Fibroblast of lung (primary cell): ENCODE measurements at regions not wholly inside any gene's neighbourhood (a gene's known extent, or its start where the extent isn't known, plus 50 kb on each side); places are given as distances from the start of the nearest gene placed in this dataset.

ENCODE experiments used
- DNase-seq, 2 donors: peaks; one replicate each; pipeline versions ENCODE4 v3.0.0 to v3.0.0-alpha.2; 2010; ENCODE audit warnings: low read depth in 2 of 2
- H2AFZ ChIP-seq: 2 replicates; pipeline ENCODE4 v1.5.1; 2012; ENCODE audit warnings: low read length, control low read depth, inconsistent platforms
- H3K27ac ChIP-seq: 2 replicates; pipeline ENCODE4 v1.5.1; 2011; ENCODE audit warnings: low read length, control low read depth; ENCODE audit not compliant: insufficient read depth
- H3K27me3 ChIP-seq: 2 replicates; pipeline ENCODE4 v1.5.1; 2011; ENCODE audit warnings: mild to moderate bottlenecking, low read length; ENCODE audit not compliant: control insufficient read depth, insufficient read depth
- H3K36me3 ChIP-seq: 2 replicates; pipeline ENCODE4 v1.5.1; 2011; ENCODE audit warnings: low read length; ENCODE audit not compliant: control insufficient read depth, insufficient read depth
- H3K4me1 ChIP-seq: 2 replicates; pipeline ENCODE4 v1.5.1; 2011; ENCODE audit warnings: low read length; ENCODE audit not compliant: control insufficient read depth, insufficient read depth; ENCODE audit errors: extremely low read depth
- H3K4me2 ChIP-seq: 2 replicates; pipeline ENCODE4 v1.5.1; 2011; ENCODE audit warnings: low read length, control low read depth; ENCODE audit not compliant: insufficient read depth; ENCODE audit errors: extremely low read depth
- H3K4me3 ChIP-seq, 4 experiments: fragments of 200-600 bp in 1 of 4; sonication (generic) in 1 of 4; replicated peaks in 1 of 4; 2 replicates each; pipeline ENCODE4 v1.5.1; 2011 to 2016; ENCODE audit warnings: low read length in 4 of 4, low read depth in 3 of 4, mild to moderate bottlenecking in 3 of 4, control low read depth in 2 of 4, inconsistent platforms in 1 of 4, mixed read lengths in 1 of 4; ENCODE audit not compliant: insufficient read depth in 1 of 4; ENCODE audit errors: control extremely low read depth in 1 of 4
- H3K79me2 ChIP-seq: 2 replicates; pipeline ENCODE4 v1.5.1; 2012; ENCODE audit warnings: mild to moderate bottlenecking, low read length, inconsistent platforms; ENCODE audit not compliant: control insufficient read depth, insufficient read depth
- H3K9ac ChIP-seq: 2 replicates; pipeline ENCODE4 v1.5.1; 2011; ENCODE audit warnings: mild to moderate bottlenecking, low read length, control low read depth; ENCODE audit not compliant: insufficient read depth
- H3K9me3 ChIP-seq: 2 replicates; pipeline ENCODE4 v1.5.1; 2012; ENCODE audit warnings: low read depth, low read length; ENCODE audit not compliant: control insufficient read depth, insufficient read depth
- H4K20me1 ChIP-seq: 2 replicates; pipeline ENCODE4 v1.5.1; 2011; ENCODE audit warnings: low read length; ENCODE audit not compliant: control insufficient read depth, insufficient read depth; ENCODE audit errors: extremely low read depth
- CTCF ChIP-seq, 2 donors: IDR thresholded peaks in 1 of 2; conservative IDR thresholded peaks in 1 of 2; 1 replicate in 1 of 2; 2 replicates in 1 of 2; pipeline ENCODE4 v1.5.1; 2011 to 2012; ENCODE audit warnings: low read length in 2 of 2, control low read depth in 1 of 2, inconsistent platforms in 1 of 2, low read depth in 1 of 2, mild to moderate bottlenecking in 1 of 2
- EZH2 ChIP-seq: IDR thresholded peaks from 2 replicates; pipeline ENCODE4 v1.5.1; 2012; ENCODE audit warnings: low read length, control low read depth, mild to moderate bottlenecking; ENCODE audit errors: missing control alignments

DNA sequence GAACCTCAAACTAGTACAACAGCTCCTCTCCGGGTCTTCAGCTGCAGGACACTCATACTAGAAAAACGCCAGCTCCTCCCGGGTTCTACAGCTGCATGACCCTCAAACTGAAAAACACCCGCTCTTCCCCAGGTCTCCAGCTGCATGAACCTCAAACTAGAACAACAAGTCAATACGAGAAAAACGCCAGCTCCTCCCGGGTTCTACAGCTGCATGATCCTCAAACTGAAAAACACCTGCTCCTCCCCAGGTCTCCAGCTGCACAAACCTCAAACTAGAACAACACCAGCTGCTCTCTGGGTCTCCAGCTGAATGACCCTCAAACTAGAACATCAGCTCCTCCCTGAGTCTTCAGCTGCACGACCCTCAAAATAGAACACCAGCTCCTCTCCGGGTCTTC lies 315.0 kb upstream of the TFPI start:
- TF ChIP-seq CTCF (conservative IDR thresholded peaks at IDR 0.05 in 1 of 2, IDR thresholded peaks at IDR 0.05 in 1 of 2; ENCODE audit: low read depth in 1 of 2, low read length in 2 of 2) (no peak), EZH2 (no peak)
- no peak overlapping the region for H3K4me3 ChIP-seq
- DNase-seq: no peak
- no peak overlapping the region for H2AFZ ChIP-seq
- H3K4me2 ChIP-seq: no peak overlapping the region
- no peaks in the 10 kb centered on the region for H3K79me2 ChIP-seq
- H3K9me3 ChIP-seq: no peaks in the 10 kb centered on the region
- no peaks in the 10 kb centered on the region for H3K4me1 ChIP-seq
- H4K20me1 ChIP-seq: no peaks in the 10 kb centered on the region
- H3K27me3 ChIP-seq: no peaks in the 10 kb centered on the region
- no peaks in the 10 kb centered on the region for H3K36me3 ChIP-seq
- H3K9ac ChIP-seq: no peak overlapping the region
- no peak overlapping the region for H3K27ac ChIP-seq

DNA sequence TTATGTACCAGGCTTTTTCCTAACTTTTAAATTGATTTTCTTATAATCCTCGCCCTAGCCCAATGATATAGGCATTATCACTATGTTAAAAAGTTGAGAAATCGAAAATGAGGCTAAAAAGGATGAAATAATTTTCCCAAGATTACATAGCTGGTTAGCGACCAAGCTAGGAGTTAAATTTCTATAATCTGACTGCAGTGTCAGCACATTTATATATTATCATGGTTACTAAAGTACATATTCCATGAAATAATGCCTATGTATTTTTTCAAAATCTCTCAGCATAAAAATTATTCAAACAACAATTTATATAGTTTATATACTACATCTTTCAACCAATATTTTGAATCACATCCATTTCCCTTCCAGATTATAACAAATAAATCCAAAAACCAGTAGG lies 317.3 kb upstream of the TFPI start:
- H3K27me3 ChIP-seq: no peaks in the 10 kb centered on the region
- no peak overlapping the region for H3K4me2 ChIP-seq
- H2AFZ ChIP-seq: no peak overlapping the region
- no peaks in the 10 kb centered on the region for H3K4me1 ChIP-seq
- no peak for TF ChIP-seq CTCF (conservative IDR thresholded peaks at IDR 0.05 in 1 of 2, IDR thresholded peaks at IDR 0.05 in 1 of 2; ENCODE audit: low read depth in 1 of 2, low read length in 2 of 2)
- no peak for TF ChIP-seq EZH2
- H3K36me3 ChIP-seq: no peaks in the 10 kb centered on the region
- H3K27ac ChIP-seq: no peak overlapping the region
- H3K79me2 ChIP-seq: no peaks in the 10 kb centered on the region
- no peaks in the 10 kb centered on the region for H4K20me1 ChIP-seq
- DNase-seq: no peak
- no peak overlapping the region for H3K9ac ChIP-seq
- no peak overlapping the region for H3K4me3 ChIP-seq
- H3K9me3 ChIP-seq: no peaks in the 10 kb centered on the region

DNA sequence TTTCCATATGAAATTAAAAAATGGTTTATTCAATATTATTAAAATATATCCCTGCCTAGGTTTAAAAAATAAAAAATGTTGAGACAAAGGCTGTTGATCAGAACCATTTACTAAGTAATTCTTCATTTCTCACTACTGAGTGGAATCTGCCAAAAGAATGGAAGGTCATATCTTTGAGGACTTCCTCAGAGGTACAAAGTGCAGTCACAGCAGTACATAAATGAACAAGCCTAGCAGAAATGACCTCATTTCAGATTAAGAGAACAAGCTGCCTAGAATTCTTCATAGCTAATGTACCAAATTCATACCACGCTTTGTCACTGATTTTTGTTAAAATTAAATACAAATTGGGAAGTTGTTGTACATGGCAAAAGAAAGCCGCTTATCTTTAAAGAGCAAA lies 318.9 kb upstream of the TFPI start:
- no peak for TF ChIP-seq CTCF (conservative IDR thresholded peaks at IDR 0.05 in 1 of 2, IDR thresholded peaks at IDR 0.05 in 1 of 2; ENCODE audit: low read depth in 1 of 2, low read length in 2 of 2)
- Histone ChIP-seq H3K9me3 (no peaks in the 10 kb centered on the region), H3K9ac (no peak overlapping the region), H3K36me3 (no peaks in the 10 kb centered on the region), H4K20me1 (no peaks in the 10 kb centered on the region), H3K4me2 (no peak overlapping the region), H3K79me2 (no peaks in the 10 kb centered on the region), H3K27ac (no peak overlapping the region), H3K4me1 (no peaks in the 10 kb centered on the region), H3K4me3 (no peak overlapping the region), H3K27me3 (no peaks in the 10 kb centered on the region), H2AFZ (no peak overlapping the region)
- DNase-seq: peak in 1 of 2 donors; percentile 4
